Adrenal gland (tissue), 9 donors: ENCODE measurements at regions not wholly inside any gene's neighbourhood (a gene's known extent, or its start where the extent isn't known, plus 50 kb on each side); places are given as distances from the start of the nearest gene placed in this dataset.

Experiments used
- DNase-seq, 7 donors: peaks; one replicate each; pipeline ENCODE4 v3.0.0-alpha.2; 2019 to 2020
- H3K27ac ChIP-seq, 5 donors: fragments of 200-600 bp; sonication (generic) in 4 of 5; 1 replicate in 3 of 5; 2 replicates in 2 of 5; pipeline versions ENCODE4 v1.5.1 to v1.8.0; 2016 to 2020; ENCODE audit warnings: mild to moderate bottlenecking in 1 of 5
- H3K27me3 ChIP-seq: fragments of 200-600 bp; 2 replicates; pipeline ENCODE4 v1.8.0; 2021
- H3K36me3 ChIP-seq, 2 donors: fragments of 200-600 bp; replicated peaks in 1 of 2; 1 replicate in 1 of 2; 2 replicates in 1 of 2; pipeline versions ENCODE4 v1.5.1 to v1.8.0; 2018 to 2022
- H3K4me1 ChIP-seq, 2 donors: fragments of 200-600 bp; replicated peaks in 1 of 2; 1 replicate in 1 of 2; 2 replicates in 1 of 2; pipeline versions ENCODE4 v1.5.1 to v1.8.0; 2018 to 2021
- H3K4me3 ChIP-seq, 4 donors: fragments of 200-600 bp; sonication (generic) in 3 of 4; one replicate each; pipeline ENCODE4 v1.5.1; 2016 to 2018
- H3K9me3 ChIP-seq, 3 donors: fragments of 200-600 bp; sonication (generic) in 1 of 3; replicated peaks in 1 of 3; 1 replicate in 2 of 3; 2 replicates in 1 of 3; pipeline versions ENCODE4 v1.5.1 to v1.8.0; 2016 to 2021
- CTCF ChIP-seq, 6 experiments: fragments of 450-650 bp in 4 of 6; fragments of 200-600 bp in 2 of 6; sonication (generic) in 1 of 6; IDR thresholded peaks; 1 replicate in 5 of 6; 2 replicates in 1 of 6; pipeline versions ENCODE4 v1.5.1 to v1.8.0; 2016 to 2021; ENCODE audit warnings: antibody characterized with exemption in 6 of 6, mild to moderate bottlenecking in 2 of 6, moderate library complexity in 1 of 6
- POLR2A ChIP-seq, 2 donors: fragments of 450-650 bp; IDR thresholded peaks; one replicate each; pipeline ENCODE4 v1.6.1; 2017; ENCODE audit warnings: antibody characterized with exemption in 2 of 2, mild to moderate bottlenecking in 2 of 2, moderate library complexity in 1 of 2
- WGBS, 4 donors: extraction: QIAGEN DNeasy Blood & Tissue Kit in 2 of 4; methylation state at CpG; one replicate each; pipeline versions ENCODE4 v1.1.5 to v1.1.7; 2013 to 2017; 5-methylcytosine and 5-hydroxymethylcytosine counted together
- intact Hi-C, 2 donors: fragments of 100-400 bp; cut with DNase I; formaldehyde crosslinking; loops; one replicate each; pipeline versions ENCODE4 v1.14.1 to v1.15.0; 2022 to 2023
- donor health status: healthy with polysubstance abuse.
- donor health status: Bipolar disorder and iron deficiency.
- donor health status: DM: yes; HTN: yes; CAD: no.
- donor health status: DM: no; HTN: no; CAD: no.
- donor health status: DM: no; HTN: no; CAD: no.

GRCh38 chr3:190238871-190239270, 83.4 kb downstream of the CLDN1 start:
- Histone ChIP-seq H3K27me3 (no peaks in the 10 kb centered on the region), H3K4me1 (no peaks in the 10 kb centered on the region), H3K36me3 (no peaks in the 10 kb centered on the region), H3K27ac (no peak overlapping the region), H3K9me3 (peaks cover 0 to 8% (median 5%) of the 10 kb centered on the region in 3 donors), H3K4me3 (no peak overlapping the region)
- intact Hi-C loops = no loop called here
- DNase-seq = no peak
- 89 to 100% (median 91%) methylated on average over 2 to 5 of the region's 5 CpGs for WGBS, 4 donors
- TF ChIP-seq POLR2A (IDR thresholded peaks at IDR 0.05) = no peak
- no peak for TF ChIP-seq CTCF (IDR thresholded peaks at IDR 0.05)

GRCh38 chr3:190234621-190235020, 87.6 kb downstream of the CLDN1 start:
- no peaks in the 10 kb centered on the region for H3K36me3 ChIP-seq
- intact Hi-C loops = no loop called here
- H3K4me1 ChIP-seq = no peaks in the 10 kb centered on the region
- H3K27ac ChIP-seq = no peak overlapping the region
- H3K27me3 ChIP-seq = no peaks in the 10 kb centered on the region
- TF ChIP-seq CTCF (IDR thresholded peaks at IDR 0.05) (no peak), POLR2A (IDR thresholded peaks at IDR 0.05) (no peak)
- H3K9me3 ChIP-seq = no peaks in the 10 kb centered on the region
- WGBS, 4 donors = 97 to 100% (median 98%) methylated on average over 3 of the region's 3 CpGs
- no peak for DNase-seq
- no peak overlapping the region for H3K4me3 ChIP-seq

- Histone ChIP-seq H3K27ac (peak overlapping the region in 3 of 5 donors; percentile 68 to 73 (median 71)), H3K4me1 (no peaks in the 10 kb centered on the region), H3K27me3 (no peaks in the 10 kb centered on the region), H3K36me3 (no peaks in the 10 kb centered on the region), H3K9me3 (no peaks in the 10 kb centered on the region), H3K4me3 (peak overlapping the region in 2 of 4 donors; percentile 8 to 35)
- TF ChIP-seq CTCF (IDR thresholded peaks at IDR 0.05) = peak in 1 of 6 experiments; percentile 12
- no peak for TF ChIP-seq POLR2A (IDR thresholded peaks at IDR 0.05)
- peak in 3 of 7 donors; percentile 19 to 26 (median 21) for DNase-seq
- 43 to 56% (median 51%) methylated on average over 4 of the region's 4 CpGs for WGBS, 4 donors
- intact Hi-C loops = loop anchor here (5.0 to 10.0 kb wide), 2 partner anchors 92 to 185 kb away; partner anchors contain the start of gene CLDN1 (in 1 of the 2)
Observed at GRCh38 chr3:190229632-190230424, 92.4 kb downstream of the CLDN1 start.

GRCh38 chr3:190227064-190227463, 95.2 kb downstream of the CLDN1 start:
- Histone ChIP-seq H3K27me3 (no peaks in the 10 kb centered on the region), H3K4me1 (no peaks in the 10 kb centered on the region), H3K27ac (no peak overlapping the region), H3K36me3 (no peaks in the 10 kb centered on the region), H3K9me3 (no peaks in the 10 kb centered on the region), H3K4me3 (no peak overlapping the region)
- 84 to 87% (median 86%) methylated on average over 2 of the region's 2 CpGs for WGBS, 4 donors
- intact Hi-C loops = loop anchor here (5.0 to 10.0 kb wide), 2 partner anchors 95 to 188 kb away; partner anchors contain the start of gene CLDN1 (in 1 of the 2)
- DNase-seq = no peak
- no peak for TF ChIP-seq POLR2A (IDR thresholded peaks at IDR 0.05)
- no peak for TF ChIP-seq CTCF (IDR thresholded peaks at IDR 0.05)
